ENCODE measurements at regions not wholly inside any gene's neighbourhood (a gene's known extent, or its start where the extent isn't known, plus 50 kb on each side); places are given as distances from the start of the nearest gene placed in this dataset.

GRCh38 chr9:107733523-107733894 lies 243.9 kb upstream of the KLF4 start:
- in situ Hi-C loops (cut with MboI; ENCODE audit: low sequenced_read_pairs), result no loop called here

GRCh38 chr9:107732781-107733522 lies 243.4 kb upstream of the KLF4 start:
- in situ Hi-C loops (cut with MboI; ENCODE audit: low sequenced_read_pairs), result no loop called here

GRCh38 chr9:107731115-107731762 lies 241.7 kb upstream of the KLF4 start:
- in situ Hi-C loops (cut with MboI; ENCODE audit: low sequenced_read_pairs), result no loop called here

- in situ Hi-C loops (cut with MboI; ENCODE audit: low sequenced_read_pairs), result no loop called here
These were observed 241.1 kb upstream of the KLF4 start for GRCh38 chr9:107730666-107731065.

- in situ Hi-C loops (cut with MboI; ENCODE audit: low sequenced_read_pairs), result no loop called here
These were observed 237.7 kb upstream of the KLF4 start for GRCh38 chr9:107727086-107727780.

GRCh38 chr9:107723015-107723414 lies 233.4 kb upstream of the KLF4 start:
- in situ Hi-C loops (cut with MboI; ENCODE audit: low sequenced_read_pairs), result no loop called here

GRCh38 chr9:107721705-107722245 lies 232.2 kb upstream of the KLF4 start:
- in situ Hi-C loops (cut with MboI; ENCODE audit: low sequenced_read_pairs), result no loop called here

- in situ Hi-C loops (cut with MboI; ENCODE audit: low sequenced_read_pairs), result no loop called here
These were observed 230.9 kb upstream of the KLF4 start for GRCh38 chr9:107720501-107720900.

GRCh38 chr9:107717529-107718314 lies 228.2 kb upstream of the KLF4 start:
- in situ Hi-C loops (cut with MboI; ENCODE audit: low sequenced_read_pairs), result no loop called here

GRCh38 chr9:107715740-107716139 lies 226.2 kb upstream of the KLF4 start:
- in situ Hi-C loops (cut with MboI; ENCODE audit: low sequenced_read_pairs), result no loop called here

GRCh38 chr9:107713470-107713869 lies 223.9 kb upstream of the KLF4 start:
- in situ Hi-C loops (cut with MboI; ENCODE audit: low sequenced_read_pairs), result no loop called here

- in situ Hi-C loops (cut with MboI; ENCODE audit: low sequenced_read_pairs), result no loop called here
These were observed 222.8 kb upstream of the KLF4 start for GRCh38 chr9:107712390-107712789.

- in situ Hi-C loops (cut with MboI; ENCODE audit: low sequenced_read_pairs), result no loop called here
These were observed 222.0 kb upstream of the KLF4 start for GRCh38 chr9:107711542-107711941.

- in situ Hi-C loops (cut with MboI; ENCODE audit: low sequenced_read_pairs), result no loop called here
These were observed 221.4 kb upstream of the KLF4 start for GRCh38 chr9:107710953-107711352.

GRCh38 chr9:107710546-107710945 lies 221.0 kb upstream of the KLF4 start:
- in situ Hi-C loops (cut with MboI; ENCODE audit: low sequenced_read_pairs), result no loop called here

GRCh38 chr9:107708791-107709190 lies 219.2 kb upstream of the KLF4 start:
- in situ Hi-C loops (cut with MboI; ENCODE audit: low sequenced_read_pairs), result no loop called here

- in situ Hi-C loops (cut with MboI; ENCODE audit: low sequenced_read_pairs), result no loop called here
These were observed 218.4 kb upstream of the KLF4 start for GRCh38 chr9:107707915-107708441.

- in situ Hi-C loops (cut with MboI; ENCODE audit: low sequenced_read_pairs), result no loop called here
These were observed 217.9 kb upstream of the KLF4 start for GRCh38 chr9:107707428-107707837.

GRCh38 chr9:107706701-107707427 lies 217.3 kb upstream of the KLF4 start:
- in situ Hi-C loops (cut with MboI; ENCODE audit: low sequenced_read_pairs), result no loop called here

GRCh38 chr9:107705521-107705920 lies 216.0 kb upstream of the KLF4 start:
- in situ Hi-C loops (cut with MboI; ENCODE audit: low sequenced_read_pairs), result no loop called here
